GM19035 (cell line): ENCODE measurements at regions not wholly inside any gene's neighbourhood (a gene's known extent, or its start where the extent isn't known, plus 50 kb on each side); places are given as distances from the start of the nearest gene placed in this dataset.
"Not testable (repeated sequence)": the region's sequence is repeated elsewhere in the genome, so short reads cannot be mapped to it uniquely, and the experiment has no call there.

Source experiments
- ATAC-seq: cut with Tn5 transposase; IDR thresholded peaks from one replicate; pipeline ENCODE4 v1.9.1; 2021; ENCODE audit not compliant: unreplicated experiment

GRCh38 chrX:113390531-113390930, 549.9 kb upstream of the AMOT start:
- no peak for ATAC-seq

GRCh38 chrX:113389846-113390245, 549.2 kb upstream of the AMOT start:
- no peak for ATAC-seq

- no peak for ATAC-seq
Measured at GRCh38 chrX:113384628-113385027, 544.0 kb upstream of the AMOT start.

GRCh38 chrX:113373421-113373820, 532.8 kb upstream of the AMOT start:
- ATAC-seq, result not testable (repeated sequence)

- ATAC-seq, result no peak
Measured at GRCh38 chrX:113370006-113370405, 529.4 kb upstream of the AMOT start.

GRCh38 chrX:113369056-113369455, 528.4 kb upstream of the AMOT start:
- ATAC-seq, result no peak

GRCh38 chrX:113353134-113353533, 512.5 kb upstream of the AMOT start:
- no peak for ATAC-seq

- no peak for ATAC-seq
Measured at GRCh38 chrX:113330416-113330815, 489.8 kb upstream of the AMOT start.

GRCh38 chrX:113315927-113316326, 475.3 kb upstream of the AMOT start:
- ATAC-seq, result no peak

GRCh38 chrX:113305496-113305895, 464.9 kb upstream of the AMOT start:
- ATAC-seq, result no peak

- ATAC-seq, result no peak
Measured at GRCh38 chrX:113300580-113300979, 459.9 kb upstream of the AMOT start.

GRCh38 chrX:113297437-113297836, 456.8 kb upstream of the AMOT start:
- no peak for ATAC-seq

- no peak for ATAC-seq
Measured at GRCh38 chrX:113289503-113289902, 448.9 kb upstream of the AMOT start.

- ATAC-seq, result no peak
Measured at GRCh38 chrX:113287761-113288160, 447.1 kb upstream of the AMOT start.

- ATAC-seq, result no peak
Measured at GRCh38 chrX:113275804-113276203, 435.2 kb upstream of the AMOT start.

- no peak for ATAC-seq
Measured at GRCh38 chrX:113274791-113275190, 434.2 kb upstream of the AMOT start.

- ATAC-seq, result no peak
Measured at GRCh38 chrX:113274345-113274744, 433.7 kb upstream of the AMOT start.

GRCh38 chrX:113269203-113269602, 428.6 kb upstream of the AMOT start:
- no peak for ATAC-seq

- no peak for ATAC-seq
Measured at GRCh38 chrX:113260474-113260873, 419.8 kb upstream of the AMOT start.

- no peak for ATAC-seq
Measured at GRCh38 chrX:113222305-113222704, 381.7 kb upstream of the AMOT start.

GRCh38 chrX:113212052-113212451, 371.4 kb upstream of the AMOT start:
- no peak for ATAC-seq

GRCh38 chrX:113202601-113203000, 362.0 kb upstream of the AMOT start:
- no peak for ATAC-seq

GRCh38 chrX:113195949-113196348, 355.3 kb upstream of the AMOT start:
- no peak for ATAC-seq

- no peak for ATAC-seq
Measured at GRCh38 chrX:113192418-113192817, 351.8 kb upstream of the AMOT start.
